ENCODE measurements at regions not wholly inside any gene's neighbourhood (a gene's known extent, or its start where the extent isn't known, plus 50 kb on each side); places are given as distances from the start of the nearest gene placed in this dataset.

DNA sequence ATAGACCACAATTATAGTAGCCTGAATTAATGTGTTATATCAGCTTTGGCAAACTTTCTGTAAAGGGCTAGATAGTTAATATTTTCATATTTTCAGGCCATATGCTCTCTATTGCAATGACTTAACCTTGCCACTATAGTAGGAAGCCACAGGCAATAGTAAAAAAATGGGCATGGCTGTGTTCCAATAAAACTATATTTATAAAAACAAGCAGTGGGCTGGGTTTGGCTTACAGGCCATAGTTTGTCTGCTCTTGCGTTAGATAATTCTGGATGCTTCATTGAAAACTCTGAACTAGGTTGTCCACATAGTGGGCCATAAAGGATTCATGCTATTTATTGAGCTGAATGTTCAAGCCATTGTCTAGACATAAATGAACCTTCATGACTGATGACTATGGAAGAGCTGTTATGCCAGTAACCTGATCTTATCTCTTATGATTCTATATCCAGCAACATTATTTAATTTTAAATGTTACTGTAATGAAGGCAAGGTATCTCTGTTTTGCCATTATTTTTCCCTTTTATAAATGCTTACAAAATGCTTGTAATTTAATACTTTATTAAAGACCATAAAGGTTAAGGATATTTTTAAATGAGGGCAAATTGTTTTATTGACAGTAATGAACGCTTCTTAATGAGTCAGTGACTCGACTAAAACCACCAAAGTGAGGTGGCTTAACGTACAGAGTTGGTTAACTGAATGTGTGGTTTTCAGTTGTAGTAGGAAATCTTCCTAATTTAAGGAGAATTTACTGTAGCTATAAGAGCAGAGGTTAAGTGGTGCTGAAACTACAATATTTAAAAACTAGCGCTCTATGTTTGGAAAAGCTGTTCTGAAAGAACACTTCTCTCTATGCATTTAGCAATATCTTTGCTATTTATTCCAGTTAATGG, 560.6 kb downstream of the PRR16 start:
- TF ChIP-seq, protein P1, sequence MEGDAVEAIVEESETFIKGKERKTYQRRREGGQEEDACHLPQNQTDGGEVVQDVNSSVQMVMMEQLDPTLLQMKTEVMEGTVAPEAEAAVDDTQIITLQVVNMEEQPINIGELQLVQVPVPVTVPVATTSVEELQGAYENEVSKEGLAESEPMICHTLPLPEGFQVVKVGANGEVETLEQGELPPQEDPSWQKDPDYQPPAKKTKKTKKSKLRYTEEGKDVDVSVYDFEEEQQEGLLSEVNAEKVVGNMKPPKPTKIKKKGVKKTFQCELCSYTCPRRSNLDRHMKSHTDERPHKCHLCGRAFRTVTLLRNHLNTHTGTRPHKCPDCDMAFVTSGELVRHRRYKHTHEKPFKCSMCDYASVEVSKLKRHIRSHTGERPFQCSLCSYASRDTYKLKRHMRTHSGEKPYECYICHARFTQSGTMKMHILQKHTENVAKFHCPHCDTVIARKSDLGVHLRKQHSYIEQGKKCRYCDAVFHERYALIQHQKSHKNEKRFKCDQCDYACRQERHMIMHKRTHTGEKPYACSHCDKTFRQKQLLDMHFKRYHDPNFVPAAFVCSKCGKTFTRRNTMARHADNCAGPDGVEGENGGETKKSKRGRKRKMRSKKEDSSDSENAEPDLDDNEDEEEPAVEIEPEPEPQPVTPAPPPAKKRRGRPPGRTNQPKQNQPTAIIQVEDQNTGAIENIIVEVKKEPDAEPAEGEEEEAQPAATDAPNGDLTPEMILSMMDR (IDR thresholded peaks at IDR 0.05): no peak
- TF ChIP-seq POLR2A (IDR thresholded peaks at IDR 0.05): no peak
